ENCODE measurements at regions not wholly inside any gene's neighbourhood (a gene's known extent, or its start where the extent isn't known, plus 50 kb on each side); places are given as distances from the start of the nearest gene placed in this dataset.

DNA sequence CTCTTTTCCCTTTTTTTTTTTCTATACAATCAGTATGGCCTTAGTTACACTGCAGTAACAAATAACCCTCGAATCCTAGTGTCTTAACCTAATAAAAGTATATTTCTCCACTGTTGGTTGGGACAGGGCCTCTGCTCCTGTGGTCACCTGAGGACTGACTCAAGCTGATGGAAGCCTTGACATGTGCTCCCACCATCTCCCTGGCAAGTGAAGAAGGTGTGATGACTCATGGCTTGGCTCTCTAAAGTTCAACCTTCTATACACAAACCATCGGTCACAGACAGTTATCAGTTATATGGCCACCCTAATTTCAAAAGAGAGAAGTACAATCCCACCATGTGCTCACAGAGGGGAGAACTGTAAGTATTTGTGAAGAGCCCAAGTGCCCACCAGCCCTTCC is 65.8 kb upstream of the CACNA2D3 start:
- no peaks in the 10 kb centered on the region for H3K36me3 Mint-ChIP-seq (ENCODE audit: low read depth)
- Histone ChIP-seq H3K9me2 (ENCODE audit: insufficient read depth) (peaks cover 5% of the 10 kb centered on the region; the same call in 1 of the 2 replicates), H4K20me1 (replicated peaks; ENCODE audit: insufficient read depth) (no peaks in the 10 kb centered on the region), H3K27ac (ENCODE audit: low read depth) (no peak overlapping the region), H2AFZ (no peak overlapping the region), H3F3A (replicated peaks; ENCODE audit: low read depth) (no peaks in the 10 kb centered on the region; the same call in 1 of the 2 replicates), H3K4me2 (no peak overlapping the region), H3K4me3 (no peak overlapping the region), H3K4me1 (ENCODE audit: insufficient read depth) (no peaks in the 10 kb centered on the region), H3K36me3 (ENCODE audit: insufficient read depth) (no peaks in the 10 kb centered on the region), H3K79me2 (replicated peaks; ENCODE audit: insufficient read depth) (no peaks in the 10 kb centered on the region), H3K27me3 (ENCODE audit: insufficient read depth) (no peaks in the 10 kb centered on the region)
- ATAC-seq (no peak), DNase-seq (ENCODE audit: low spot score) (no peak)
- no peak overlapping the region for H3K4me3 Mint-ChIP-seq
- H3K27ac Mint-ChIP-seq, result no peak overlapping the region
- no peaks in the 10 kb centered on the region for H3K4me1 Mint-ChIP-seq
- no peaks in the 10 kb centered on the region for H3K27me3 Mint-ChIP-seq (ENCODE audit: insufficient read depth, low read depth, poor library complexity)
- TF ChIP-seq, protein P1, sequence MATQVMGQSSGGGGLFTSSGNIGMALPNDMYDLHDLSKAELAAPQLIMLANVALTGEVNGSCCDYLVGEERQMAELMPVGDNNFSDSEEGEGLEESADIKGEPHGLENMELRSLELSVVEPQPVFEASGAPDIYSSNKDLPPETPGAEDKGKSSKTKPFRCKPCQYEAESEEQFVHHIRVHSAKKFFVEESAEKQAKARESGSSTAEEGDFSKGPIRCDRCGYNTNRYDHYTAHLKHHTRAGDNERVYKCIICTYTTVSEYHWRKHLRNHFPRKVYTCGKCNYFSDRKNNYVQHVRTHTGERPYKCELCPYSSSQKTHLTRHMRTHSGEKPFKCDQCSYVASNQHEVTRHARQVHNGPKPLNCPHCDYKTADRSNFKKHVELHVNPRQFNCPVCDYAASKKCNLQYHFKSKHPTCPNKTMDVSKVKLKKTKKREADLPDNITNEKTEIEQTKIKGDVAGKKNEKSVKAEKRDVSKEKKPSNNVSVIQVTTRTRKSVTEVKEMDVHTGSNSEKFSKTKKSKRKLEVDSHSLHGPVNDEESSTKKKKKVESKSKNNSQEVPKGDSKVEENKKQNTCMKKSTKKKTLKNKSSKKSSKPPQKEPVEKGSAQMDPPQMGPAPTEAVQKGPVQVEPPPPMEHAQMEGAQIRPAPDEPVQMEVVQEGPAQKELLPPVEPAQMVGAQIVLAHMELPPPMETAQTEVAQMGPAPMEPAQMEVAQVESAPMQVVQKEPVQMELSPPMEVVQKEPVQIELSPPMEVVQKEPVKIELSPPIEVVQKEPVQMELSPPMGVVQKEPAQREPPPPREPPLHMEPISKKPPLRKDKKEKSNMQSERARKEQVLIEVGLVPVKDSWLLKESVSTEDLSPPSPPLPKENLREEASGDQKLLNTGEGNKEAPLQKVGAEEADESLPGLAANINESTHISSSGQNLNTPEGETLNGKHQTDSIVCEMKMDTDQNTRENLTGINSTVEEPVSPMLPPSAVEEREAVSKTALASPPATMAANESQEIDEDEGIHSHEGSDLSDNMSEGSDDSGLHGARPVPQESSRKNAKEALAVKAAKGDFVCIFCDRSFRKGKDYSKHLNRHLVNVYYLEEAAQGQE (IDR thresholded peaks at IDR 0.05; ENCODE audit: unreplicated experiment), result no peak
- TF ChIP-seq, protein P2, sequence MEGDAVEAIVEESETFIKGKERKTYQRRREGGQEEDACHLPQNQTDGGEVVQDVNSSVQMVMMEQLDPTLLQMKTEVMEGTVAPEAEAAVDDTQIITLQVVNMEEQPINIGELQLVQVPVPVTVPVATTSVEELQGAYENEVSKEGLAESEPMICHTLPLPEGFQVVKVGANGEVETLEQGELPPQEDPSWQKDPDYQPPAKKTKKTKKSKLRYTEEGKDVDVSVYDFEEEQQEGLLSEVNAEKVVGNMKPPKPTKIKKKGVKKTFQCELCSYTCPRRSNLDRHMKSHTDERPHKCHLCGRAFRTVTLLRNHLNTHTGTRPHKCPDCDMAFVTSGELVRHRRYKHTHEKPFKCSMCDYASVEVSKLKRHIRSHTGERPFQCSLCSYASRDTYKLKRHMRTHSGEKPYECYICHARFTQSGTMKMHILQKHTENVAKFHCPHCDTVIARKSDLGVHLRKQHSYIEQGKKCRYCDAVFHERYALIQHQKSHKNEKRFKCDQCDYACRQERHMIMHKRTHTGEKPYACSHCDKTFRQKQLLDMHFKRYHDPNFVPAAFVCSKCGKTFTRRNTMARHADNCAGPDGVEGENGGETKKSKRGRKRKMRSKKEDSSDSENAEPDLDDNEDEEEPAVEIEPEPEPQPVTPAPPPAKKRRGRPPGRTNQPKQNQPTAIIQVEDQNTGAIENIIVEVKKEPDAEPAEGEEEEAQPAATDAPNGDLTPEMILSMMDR (conservative IDR thresholded peaks at IDR 0.05; ENCODE audit: low read depth in 2 of 2), result no peak
- TF ChIP-seq EZH2phosphoT487 (IDR thresholded peaks at IDR 0.05; ENCODE audit: unreplicated experiment), result no peak
- no peak for TF ChIP-seq NANOG (IDR thresholded peaks at IDR 0.05; ENCODE audit: borderline replicate concordance)
- no peak for TF ChIP-seq ZNF331 (CRISPR knock-in tag; IDR thresholded peaks at IDR 0.05; ENCODE audit: low read depth)
- no peak for TF ChIP-seq CREB1 (CRISPR knock-in tag; IDR thresholded peaks at IDR 0.05; ENCODE audit: low read depth)
- TF ChIP-seq POLR2AphosphoS5 (IDR thresholded peaks at IDR 0.05; ENCODE audit: low read depth), result no peak
- H3K9me3 Mint-ChIP-seq, result no peaks in the 10 kb centered on the region

DNA sequence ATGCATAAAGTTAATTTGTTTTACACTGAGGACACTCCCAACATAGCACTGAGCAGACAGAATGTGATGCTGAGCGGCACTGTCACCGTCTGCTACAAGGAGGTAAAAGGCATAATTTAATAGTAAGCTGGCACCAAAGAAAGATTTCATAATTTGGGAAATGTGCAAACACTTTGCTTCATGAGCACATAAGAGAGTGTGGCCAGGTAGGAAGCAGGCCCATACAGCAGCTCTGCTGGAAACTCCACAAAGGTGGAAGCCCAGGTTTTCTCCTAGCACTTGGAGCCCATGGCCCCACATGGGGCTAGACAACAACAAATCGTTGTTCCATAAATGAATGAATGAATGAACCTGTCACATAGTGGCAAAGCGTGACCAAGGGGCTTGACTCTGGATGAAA is 68.5 kb upstream of the CACNA2D3 start:
- TF ChIP-seq, protein P3, sequence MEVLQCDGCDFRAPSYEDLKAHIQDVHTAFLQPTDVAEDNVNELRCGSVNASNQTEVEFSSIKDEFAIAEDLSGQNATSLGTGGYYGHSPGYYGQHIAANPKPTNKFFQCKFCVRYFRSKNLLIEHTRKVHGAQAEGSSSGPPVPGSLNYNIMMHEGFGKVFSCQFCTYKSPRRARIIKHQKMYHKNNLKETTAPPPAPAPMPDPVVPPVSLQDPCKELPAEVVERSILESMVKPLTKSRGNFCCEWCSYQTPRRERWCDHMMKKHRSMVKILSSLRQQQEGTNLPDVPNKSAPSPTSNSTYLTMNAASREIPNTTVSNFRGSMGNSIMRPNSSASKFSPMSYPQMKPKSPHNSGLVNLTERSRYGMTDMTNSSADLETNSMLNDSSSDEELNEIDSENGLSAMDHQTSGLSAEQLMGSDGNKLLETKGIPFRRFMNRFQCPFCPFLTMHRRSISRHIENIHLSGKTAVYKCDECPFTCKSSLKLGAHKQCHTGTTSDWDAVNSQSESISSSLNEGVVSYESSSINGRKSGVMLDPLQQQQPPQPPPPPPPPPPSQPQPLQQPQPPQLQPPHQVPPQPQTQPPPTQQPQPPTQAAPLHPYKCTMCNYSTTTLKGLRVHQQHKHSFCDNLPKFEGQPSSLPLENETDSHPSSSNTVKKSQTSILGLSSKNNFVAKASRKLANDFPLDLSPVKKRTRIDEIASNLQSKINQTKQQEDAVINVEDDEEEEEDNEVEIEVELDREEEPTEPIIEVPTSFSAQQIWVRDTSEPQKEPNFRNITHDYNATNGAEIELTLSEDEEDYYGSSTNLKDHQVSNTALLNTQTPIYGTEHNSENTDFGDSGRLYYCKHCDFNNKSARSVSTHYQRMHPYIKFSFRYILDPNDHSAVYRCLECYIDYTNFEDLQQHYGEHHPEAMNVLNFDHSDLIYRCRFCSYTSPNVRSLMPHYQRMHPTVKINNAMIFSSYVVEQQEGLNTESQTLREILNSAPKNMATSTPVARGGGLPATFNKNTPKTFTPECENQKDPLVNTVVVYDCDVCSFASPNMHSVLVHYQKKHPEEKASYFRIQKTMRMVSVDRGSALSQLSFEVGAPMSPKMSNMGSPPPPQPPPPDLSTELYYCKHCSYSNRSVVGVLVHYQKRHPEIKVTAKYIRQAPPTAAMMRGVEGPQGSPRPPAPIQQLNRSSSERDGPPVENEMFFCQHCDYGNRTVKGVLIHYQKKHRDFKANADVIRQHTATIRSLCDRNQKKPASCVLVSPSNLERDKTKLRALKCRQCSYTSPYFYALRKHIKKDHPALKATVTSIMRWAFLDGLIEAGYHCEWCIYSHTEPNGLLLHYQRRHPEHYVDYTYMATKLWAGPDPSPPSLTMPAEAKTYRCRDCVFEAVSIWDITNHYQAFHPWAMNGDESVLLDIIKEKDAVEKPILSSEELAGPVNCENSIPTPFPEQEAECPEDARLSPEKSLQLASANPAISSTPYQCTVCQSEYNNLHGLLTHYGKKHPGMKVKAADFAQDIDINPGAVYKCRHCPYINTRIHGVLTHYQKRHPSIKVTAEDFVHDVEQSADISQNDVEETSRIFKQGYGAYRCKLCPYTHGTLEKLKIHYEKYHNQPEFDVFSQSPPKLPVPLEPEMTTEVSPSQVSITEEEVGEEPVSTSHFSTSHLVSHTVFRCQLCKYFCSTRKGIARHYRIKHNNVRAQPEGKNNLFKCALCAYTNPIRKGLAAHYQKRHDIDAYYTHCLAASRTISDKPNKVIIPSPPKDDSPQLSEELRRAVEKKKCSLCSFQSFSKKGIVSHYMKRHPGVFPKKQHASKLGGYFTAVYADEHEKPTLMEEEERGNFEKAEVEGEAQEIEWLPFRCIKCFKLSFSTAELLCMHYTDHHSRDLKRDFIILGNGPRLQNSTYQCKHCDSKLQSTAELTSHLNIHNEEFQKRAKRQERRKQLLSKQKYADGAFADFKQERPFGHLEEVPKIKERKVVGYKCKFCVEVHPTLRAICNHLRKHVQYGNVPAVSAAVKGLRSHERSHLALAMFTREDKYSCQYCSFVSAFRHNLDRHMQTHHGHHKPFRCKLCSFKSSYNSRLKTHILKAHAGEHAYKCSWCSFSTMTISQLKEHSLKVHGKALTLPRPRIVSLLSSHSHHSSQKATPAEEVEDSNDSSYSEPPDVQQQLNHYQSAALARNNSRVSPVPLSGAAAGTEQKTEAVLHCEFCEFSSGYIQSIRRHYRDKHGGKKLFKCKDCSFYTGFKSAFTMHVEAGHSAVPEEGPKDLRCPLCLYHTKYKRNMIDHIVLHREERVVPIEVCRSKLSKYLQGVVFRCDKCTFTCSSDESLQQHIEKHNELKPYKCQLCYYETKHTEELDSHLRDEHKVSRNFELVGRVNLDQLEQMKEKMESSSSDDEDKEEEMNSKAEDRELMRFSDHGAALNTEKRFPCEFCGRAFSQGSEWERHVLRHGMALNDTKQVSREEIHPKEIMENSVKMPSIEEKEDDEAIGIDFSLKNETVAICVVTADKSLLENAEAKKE (CRISPR knock-in tag; IDR thresholded peaks at IDR 0.05), result no peak
- Mint-ChIP-seq H3K9me3 (no peaks in the 10 kb centered on the region), H3K27me3 (ENCODE audit: insufficient read depth, low read depth, poor library complexity) (no peaks in the 10 kb centered on the region), H3K4me1 (no peaks in the 10 kb centered on the region; the same call in 2 of the 3 replicates), H3K27ac (no peak overlapping the region), H3K36me3 (ENCODE audit: low read depth) (no peaks in the 10 kb centered on the region), H3K4me3 (no peak overlapping the region)
- Histone ChIP-seq H2AFZ (no peak overlapping the region), H3K36me3 (ENCODE audit: insufficient read depth) (no peaks in the 10 kb centered on the region), H3K4me1 (ENCODE audit: insufficient read depth) (no peaks in the 10 kb centered on the region; the same call in 1 of the 2 replicates), H4K20me1 (replicated peaks; ENCODE audit: insufficient read depth) (no peaks in the 10 kb centered on the region), H3K27ac (ENCODE audit: low read depth) (no peak overlapping the region), H3K4me2 (no peak overlapping the region), H3K79me2 (replicated peaks; ENCODE audit: insufficient read depth) (no peaks in the 10 kb centered on the region), H3K27me3 (ENCODE audit: insufficient read depth) (no peaks in the 10 kb centered on the region), H3K9me2 (ENCODE audit: insufficient read depth) (peaks cover 5% of the 10 kb centered on the region; the same call in 1 of the 2 replicates), H3K4me3 (no peak overlapping the region), H3F3A (replicated peaks; ENCODE audit: low read depth) (no peaks in the 10 kb centered on the region; the same call in 1 of the 2 replicates)
- ATAC-seq, result no peak
- no peak for DNase-seq (ENCODE audit: low spot score)
